ENCODE measurements at regions not wholly inside any gene's neighbourhood (a gene's known extent, or its start where the extent isn't known, plus 50 kb on each side); places are given as distances from the start of the nearest gene placed in this dataset.

- Mint-ChIP-seq H3K9me3 (peaks cover 0 to 2% (median 0%) of the 10 kb centered on the region in 11 donors), H3K4me1 (no peaks in the 10 kb centered on the region), H3K27ac (no peak overlapping the region), H3K4me3 (no peak overlapping the region), H3K36me3 (no peaks in the 10 kb centered on the region), H3K27me3 (peaks cover 8 to 54% (median 43%) of the 10 kb centered on the region in 5 donors)
- no peak overlapping the region for H3K4me3 ChIP-seq (ENCODE audit: low read length)
- no peak overlapping the region for H3K27ac ChIP-seq (ENCODE audit: low read depth, low read length)
- ChIA-PET CTCF (no interaction called here), POLR2A (no interaction called here)
- H3K9me3 ChIP-seq (ENCODE audit: control insufficient read depth in 2 of 3, low read length in 3 of 3): no peaks in the 10 kb centered on the region
- ATAC-seq: no peak
- no peak for DNase-seq
- intact Hi-C loops (cut with micrococcal nuclease): no loop called here
- H3K27me3 ChIP-seq (ENCODE audit: control insufficient read depth in 2 of 2, insufficient read depth in 2 of 2, low read length in 2 of 2): no peaks in the 10 kb centered on the region
- no peaks in the 10 kb centered on the region for H3K36me3 ChIP-seq (ENCODE audit: control insufficient read depth in 2 of 3, insufficient read depth in 3 of 3, low read length in 3 of 3)
- H3K4me1 ChIP-seq (ENCODE audit: control insufficient read depth in 2 of 2, insufficient read depth in 2 of 2, low read length in 2 of 2): no peaks in the 10 kb centered on the region
These were observed 150.8 kb upstream of the ERG start for GRCh38 chr21:38649120-38649519.

DNA sequence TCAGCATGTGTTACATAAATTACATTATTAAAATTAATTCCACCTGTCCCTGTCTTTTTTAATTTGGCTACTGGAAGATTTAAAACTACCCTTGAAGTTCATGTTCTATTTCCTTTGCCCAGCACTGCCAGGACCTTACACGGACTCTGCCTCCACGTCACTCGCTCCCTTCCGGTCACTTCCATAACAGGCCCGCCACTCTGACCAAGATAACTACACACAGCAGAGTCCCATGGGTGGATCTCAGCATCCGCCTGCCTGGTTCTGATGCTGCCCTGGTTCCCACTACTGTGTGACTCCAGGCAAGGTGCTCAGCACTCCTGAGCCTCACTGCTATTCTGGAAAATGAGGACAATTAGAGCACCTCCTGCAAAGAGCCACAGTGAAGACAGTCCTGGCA is 153.3 kb upstream of the ERG start:
- no peaks in the 10 kb centered on the region for H3K4me1 ChIP-seq (ENCODE audit: control insufficient read depth in 2 of 2, insufficient read depth in 2 of 2, low read length in 2 of 2)
- Mint-ChIP-seq H3K27me3 (peaks cover 16 to 59% (median 46%) of the 10 kb centered on the region in 5 donors), H3K4me1 (no peaks in the 10 kb centered on the region), H3K27ac (no peak overlapping the region), H3K9me3 (peaks cover 0 to 7% (median 0%) of the 10 kb centered on the region in 11 donors), H3K4me3 (no peak overlapping the region), H3K36me3 (no peaks in the 10 kb centered on the region)
- ChIA-PET CTCF (no interaction called here), POLR2A (no interaction called here)
- H3K9me3 ChIP-seq (ENCODE audit: control insufficient read depth in 2 of 3, low read length in 3 of 3): no peaks in the 10 kb centered on the region
- DNase-seq (no peak), ATAC-seq (no peak)
- no peak overlapping the region for H3K4me3 ChIP-seq (ENCODE audit: low read length)
- intact Hi-C loops (cut with micrococcal nuclease): no loop called here
- no peaks in the 10 kb centered on the region for H3K27me3 ChIP-seq (ENCODE audit: control insufficient read depth in 2 of 2, insufficient read depth in 2 of 2, low read length in 2 of 2)
- no peak overlapping the region for H3K27ac ChIP-seq (ENCODE audit: low read depth, low read length)
- H3K36me3 ChIP-seq (ENCODE audit: control insufficient read depth in 2 of 3, insufficient read depth in 3 of 3, low read length in 3 of 3): no peaks in the 10 kb centered on the region

GRCh38 chr21:38652396-38652795 is 153.3 kb upstream of the ETS2 start:
- Mint-ChIP-seq H3K36me3 (no peaks in the 10 kb centered on the region), H3K4me3 (no peak overlapping the region), H3K27me3 (peaks cover 22 to 58% (median 52%) of the 10 kb centered on the region in 5 donors), H3K4me1 (no peaks in the 10 kb centered on the region), H3K9me3 (peaks cover 0 to 7% (median 0%) of the 10 kb centered on the region in 11 donors), H3K27ac (no peak overlapping the region)
- Histone ChIP-seq H3K27ac (ENCODE audit: low read depth, low read length) (no peak overlapping the region), H3K36me3 (ENCODE audit: control insufficient read depth in 2 of 3, insufficient read depth in 3 of 3, low read length in 3 of 3) (no peaks in the 10 kb centered on the region), H3K4me1 (ENCODE audit: control insufficient read depth in 2 of 2, insufficient read depth in 2 of 2, low read length in 2 of 2) (no peaks in the 10 kb centered on the region), H3K4me3 (ENCODE audit: low read length) (no peak overlapping the region), H3K27me3 (ENCODE audit: control insufficient read depth in 2 of 2, insufficient read depth in 2 of 2, low read length in 2 of 2) (no peaks in the 10 kb centered on the region), H3K9me3 (ENCODE audit: control insufficient read depth in 2 of 3, low read length in 3 of 3) (no peaks in the 10 kb centered on the region)
- POLR2A ChIA-PET: no interaction called here
- CTCF ChIA-PET: no interaction called here
- intact Hi-C loops (cut with micrococcal nuclease): no loop called here
- DNase-seq (no peak), ATAC-seq (no peak)

- Mint-ChIP-seq H3K4me3 (no peak overlapping the region), H3K4me1 (peaks cover 0 to 5% (median under 1%) of the 10 kb centered on the region in 7 donors), H3K27ac (no peak overlapping the region), H3K36me3 (no peaks in the 10 kb centered on the region), H3K27me3 (peaks cover 33 to 61% (median 57%) of the 10 kb centered on the region in 5 donors), H3K9me3 (peaks cover 0 to 7% (median 0%) of the 10 kb centered on the region in 11 donors)
- no peak for ATAC-seq
- H3K36me3 ChIP-seq (ENCODE audit: control insufficient read depth in 2 of 3, insufficient read depth in 3 of 3, low read length in 3 of 3): no peaks in the 10 kb centered on the region
- H3K27me3 ChIP-seq (ENCODE audit: control insufficient read depth in 2 of 2, insufficient read depth in 2 of 2, low read length in 2 of 2): peaks cover 4 to 8% of the 10 kb centered on the region in 2 donors
- no peaks in the 10 kb centered on the region for H3K4me1 ChIP-seq (ENCODE audit: control insufficient read depth in 2 of 2, insufficient read depth in 2 of 2, low read length in 2 of 2)
- no peak overlapping the region for H3K27ac ChIP-seq (ENCODE audit: low read depth, low read length)
- POLR2A ChIA-PET: no interaction called here
- intact Hi-C loops (cut with micrococcal nuclease): no loop called here
- CTCF ChIA-PET: no interaction called here
- H3K4me3 ChIP-seq (ENCODE audit: low read length): no peak overlapping the region
- no peak for DNase-seq
- no peaks in the 10 kb centered on the region for H3K9me3 ChIP-seq (ENCODE audit: control insufficient read depth in 2 of 3, low read length in 3 of 3)
These were observed 151.1 kb upstream of the ETS2 start for GRCh38 chr21:38654580-38654979.

- H3K36me3 Mint-ChIP-seq: no peaks in the 10 kb centered on the region
- Histone ChIP-seq H3K9me3 (ENCODE audit: control insufficient read depth in 2 of 3, low read length in 3 of 3) (no peaks in the 10 kb centered on the region), H3K27ac (ENCODE audit: low read depth, low read length) (no peak overlapping the region), H3K4me3 (ENCODE audit: low read length) (no peak overlapping the region), H3K4me1 (ENCODE audit: control insufficient read depth in 2 of 2, insufficient read depth in 2 of 2, low read length in 2 of 2) (no peaks in the 10 kb centered on the region), H3K27me3 (ENCODE audit: control insufficient read depth in 2 of 2, insufficient read depth in 2 of 2, low read length in 2 of 2) (peaks cover 4 to 10% of the 10 kb centered on the region in 2 donors), H3K36me3 (ENCODE audit: control insufficient read depth in 2 of 3, insufficient read depth in 3 of 3, low read length in 3 of 3) (no peaks in the 10 kb centered on the region)
- intact Hi-C loops (cut with micrococcal nuclease): no loop called here
- no peak overlapping the region for H3K4me3 Mint-ChIP-seq
- peaks cover 63 to 71% (median 63%) of the 10 kb centered on the region in 5 donors for H3K27me3 Mint-ChIP-seq
- peaks cover 6 to 17% (median 11%) of the 10 kb centered on the region in 7 donors for H3K4me1 Mint-ChIP-seq
- ChIA-PET CTCF (no interaction called here), POLR2A (no interaction called here)
- ATAC-seq (no peak), DNase-seq (no peak)
- H3K27ac Mint-ChIP-seq: no peak overlapping the region
- peaks cover 0 to 8% (median 0%) of the 10 kb centered on the region in 11 donors for H3K9me3 Mint-ChIP-seq
These were observed 147.2 kb upstream of the ETS2 start for GRCh38 chr21:38658511-38658910.

DNA sequence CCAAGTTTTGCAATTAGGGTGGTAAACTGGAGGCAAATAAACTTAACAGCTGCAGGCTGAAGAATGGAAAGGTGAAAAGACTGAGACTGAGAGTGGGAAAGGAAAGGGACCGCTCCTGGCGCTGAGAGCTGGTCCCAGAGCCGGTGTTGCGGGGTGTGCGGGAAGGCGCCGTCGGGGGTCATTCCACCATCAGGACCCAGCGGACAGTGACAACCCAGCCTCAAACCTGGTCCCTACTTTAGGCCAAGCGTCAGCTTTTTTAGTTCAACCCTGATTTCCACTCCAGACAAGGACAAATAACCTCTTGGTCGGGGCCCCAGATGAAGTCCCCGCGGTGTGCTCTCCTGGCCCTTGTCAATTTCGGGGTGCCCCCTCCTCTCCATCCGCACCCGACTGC is 145.8 kb upstream of the ETS2 start:
- CTCF ChIA-PET: no interaction called here

DNA sequence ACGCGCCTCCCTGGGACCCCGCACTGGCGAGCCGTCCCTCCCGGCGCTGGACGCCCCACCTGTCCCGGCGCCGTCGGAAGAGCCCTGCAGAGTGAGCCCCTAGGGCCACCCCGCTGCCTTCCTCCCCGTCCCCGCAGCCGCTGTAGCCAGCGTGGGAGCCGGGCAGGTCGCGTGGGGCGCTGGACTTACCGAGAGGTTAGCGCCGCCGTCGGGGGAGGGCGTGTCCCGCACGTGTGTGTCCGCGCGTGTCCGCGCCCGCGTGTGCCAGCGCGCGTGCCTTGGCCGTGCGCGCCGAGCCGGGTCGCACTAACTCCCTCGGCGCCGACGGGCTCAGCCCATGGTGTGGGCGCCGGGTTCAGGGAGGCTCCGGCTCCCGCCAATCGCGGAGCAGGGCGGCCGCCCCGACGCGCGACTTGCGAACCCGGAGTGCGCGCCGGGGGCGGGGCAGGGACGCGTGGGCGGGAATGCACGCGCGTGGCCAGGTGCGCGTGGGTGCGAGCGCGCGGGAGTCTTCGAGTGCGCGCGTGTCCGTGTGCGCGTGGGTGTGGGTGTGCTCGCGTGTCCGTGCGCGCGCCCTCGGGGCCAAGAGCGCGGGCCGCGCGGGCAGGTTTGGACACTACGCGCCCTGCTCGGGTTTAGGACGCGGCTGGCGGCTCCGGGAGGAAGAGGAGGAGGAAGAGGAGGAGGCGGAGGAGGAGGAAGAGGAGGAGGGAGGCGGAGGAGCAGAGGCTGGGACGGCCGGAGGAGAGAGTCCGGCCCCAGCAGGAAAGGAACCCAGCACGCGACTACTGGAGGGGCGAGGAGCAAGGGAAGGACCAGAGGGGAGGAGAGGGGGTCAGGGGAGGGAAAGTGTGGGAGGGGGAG is 145.2 kb upstream of the ETS2 start:
- DNase-seq: peak in 1 of 9 donors; percentile 27
- H3K4me3 ChIP-seq (ENCODE audit: low read length): no peak overlapping the region
- no peaks in the 10 kb centered on the region for H3K36me3 Mint-ChIP-seq

More for the DNA sequence above, 145.8 kb upstream of the ETS2 start:
- peaks cover 6 to 17% (median 11%) of the 10 kb centered on the region in 7 donors for H3K4me1 Mint-ChIP-seq
- H3K4me3 ChIP-seq (ENCODE audit: low read length): no peak overlapping the region
- H3K27me3 Mint-ChIP-seq: peaks cover 63 to 79% (median 73%) of the 10 kb centered on the region in 5 donors
- H3K27ac Mint-ChIP-seq: no peak overlapping the region
- no peaks in the 10 kb centered on the region for H3K36me3 ChIP-seq (ENCODE audit: control insufficient read depth in 2 of 3, insufficient read depth in 3 of 3, low read length in 3 of 3)
- no peaks in the 10 kb centered on the region for H3K4me1 ChIP-seq (ENCODE audit: control insufficient read depth in 2 of 2, insufficient read depth in 2 of 2, low read length in 2 of 2)
- H3K4me3 Mint-ChIP-seq: peak overlapping the region; percentile 40 to 82 (median 72)
- no peak for DNase-seq
- no peak overlapping the region for H3K27ac ChIP-seq (ENCODE audit: low read depth, low read length)
- peaks cover 0 to 8% (median 0%) of the 10 kb centered on the region in 11 donors for H3K9me3 Mint-ChIP-seq
- H3K9me3 ChIP-seq (ENCODE audit: control insufficient read depth in 2 of 3, low read length in 3 of 3): no peaks in the 10 kb centered on the region
- POLR2A ChIA-PET: no interaction called here
- no peaks in the 10 kb centered on the region for H3K36me3 Mint-ChIP-seq
- intact Hi-C loops (cut with micrococcal nuclease): no loop called here
- no peak for ATAC-seq
- peaks cover 4 to 10% of the 10 kb centered on the region in 2 donors for H3K27me3 ChIP-seq (ENCODE audit: control insufficient read depth in 2 of 2, insufficient read depth in 2 of 2, low read length in 2 of 2)

More for the DNA sequence above, 145.2 kb upstream of the ETS2 start:
- H3K4me1 ChIP-seq (ENCODE audit: control insufficient read depth in 2 of 2, insufficient read depth in 2 of 2, low read length in 2 of 2): no peaks in the 10 kb centered on the region
- no peaks in the 10 kb centered on the region for H3K36me3 ChIP-seq (ENCODE audit: control insufficient read depth in 2 of 3, insufficient read depth in 3 of 3, low read length in 3 of 3)
- no peak overlapping the region for H3K27ac ChIP-seq (ENCODE audit: low read depth, low read length)
- Mint-ChIP-seq H3K27ac (peak overlapping the region in 1 of 9 donors; percentile 29), H3K9me3 (peaks cover 0 to 4% (median 0%) of the 10 kb centered on the region in 11 donors), H3K27me3 (peaks cover 56 to 73% (median 70%) of the 10 kb centered on the region in 5 donors), H3K4me3 (peak overlapping the region; percentile 38 to 89 (median 70)), H3K4me1 (peaks cover 6 to 17% (median 11%) of the 10 kb centered on the region in 7 donors)
- POLR2A ChIA-PET: no interaction called here
- intact Hi-C loops (cut with micrococcal nuclease): no loop called here
- CTCF ChIA-PET: no interaction called here
- H3K27me3 ChIP-seq (ENCODE audit: control insufficient read depth in 2 of 2, insufficient read depth in 2 of 2, low read length in 2 of 2): peaks cover 4 to 10% of the 10 kb centered on the region in 2 donors
- ATAC-seq: peak; percentile 36
- H3K9me3 ChIP-seq (ENCODE audit: control insufficient read depth in 2 of 3, low read length in 3 of 3): no peaks in the 10 kb centered on the region

All from naive thymus-derived CD4-positive, alpha-beta T cell (primary cell).